ENCODE measurements at regions not wholly inside any gene's neighbourhood (a gene's known extent, or its start where the extent isn't known, plus 50 kb on each side); places are given as distances from the start of the nearest gene placed in this dataset.

GRCh38 chr3:118479376-118479775 is 555.3 kb downstream of the IGSF11 start:
- no peak for DNase-seq
- H3K27ac ChIP-seq = no peak overlapping the region
- H3K9me3 ChIP-seq = no peaks in the 10 kb centered on the region
- H3K36me3 ChIP-seq = no peaks in the 10 kb centered on the region
- TF ChIP-seq CTCF (IDR thresholded peaks at IDR 0.05) (no peak), POLR2A (IDR thresholded peaks at IDR 0.05) (no peak)
- H3K27me3 ChIP-seq = no peaks in the 10 kb centered on the region
- H3K4me3 ChIP-seq = no peak overlapping the region
- 77 to 91% methylated on average over 1 of the region's 1 CpG for WGBS, 2 donors
- H3K4me1 ChIP-seq = no peaks in the 10 kb centered on the region
- intact Hi-C loops (cut with DNase I) = no loop called here

GRCh38 chr3:118480101-118480860 is 554.4 kb downstream of the IGSF11 start:
- no peak overlapping the region for H3K4me3 ChIP-seq
- intact Hi-C loops (cut with DNase I) = no loop called here
- no peaks in the 10 kb centered on the region for H3K4me1 ChIP-seq
- no peaks in the 10 kb centered on the region for H3K36me3 ChIP-seq
- H3K27ac ChIP-seq = no peak overlapping the region
- no peaks in the 10 kb centered on the region for H3K9me3 ChIP-seq
- WGBS, 2 donors = 55 to 56% methylated on average over 4 of the region's 4 CpGs
- no peak for DNase-seq
- no peaks in the 10 kb centered on the region for H3K27me3 ChIP-seq
- TF ChIP-seq POLR2A (IDR thresholded peaks at IDR 0.05) (no peak), CTCF (IDR thresholded peaks at IDR 0.05) (no peak)

GRCh38 chr3:118485693-118486092 is 549.0 kb downstream of the IGSF11 start:
- H3K4me1 ChIP-seq = no peaks in the 10 kb centered on the region
- H3K27ac ChIP-seq = no peak overlapping the region
- WGBS, 2 donors = 55 to 71% methylated on average over 5 of the region's 5 CpGs
- H3K36me3 ChIP-seq = no peaks in the 10 kb centered on the region
- H3K4me3 ChIP-seq = no peak overlapping the region
- no peaks in the 10 kb centered on the region for H3K9me3 ChIP-seq
- intact Hi-C loops (cut with DNase I) = no loop called here
- no peak for DNase-seq
- no peaks in the 10 kb centered on the region for H3K27me3 ChIP-seq
- TF ChIP-seq POLR2A (IDR thresholded peaks at IDR 0.05) (no peak), CTCF (IDR thresholded peaks at IDR 0.05) (no peak)

GRCh38 chr3:118487734-118488133 is 546.9 kb downstream of the IGSF11 start:
- H3K4me1 ChIP-seq = no peaks in the 10 kb centered on the region
- intact Hi-C loops (cut with DNase I) = no loop called here
- no peak for DNase-seq
- TF ChIP-seq CTCF (IDR thresholded peaks at IDR 0.05) = no peak
- TF ChIP-seq POLR2A (IDR thresholded peaks at IDR 0.05) = no peak
- no peaks in the 10 kb centered on the region for H3K9me3 ChIP-seq
- WGBS, 2 donors = 60 to 76% methylated on average over 2 of the region's 2 CpGs
- no peaks in the 10 kb centered on the region for H3K27me3 ChIP-seq
- no peak overlapping the region for H3K27ac ChIP-seq
- H3K4me3 ChIP-seq = no peak overlapping the region
- H3K36me3 ChIP-seq = no peaks in the 10 kb centered on the region

GRCh38 chr3:118488732-118489131 is 545.9 kb downstream of the IGSF11 start:
- DNase-seq = no peak
- H3K9me3 ChIP-seq = no peaks in the 10 kb centered on the region
- H3K36me3 ChIP-seq = no peaks in the 10 kb centered on the region
- no peaks in the 10 kb centered on the region for H3K4me1 ChIP-seq
- intact Hi-C loops (cut with DNase I) = no loop called here
- no peak overlapping the region for H3K4me3 ChIP-seq
- no peaks in the 10 kb centered on the region for H3K27me3 ChIP-seq
- no peak for TF ChIP-seq CTCF (IDR thresholded peaks at IDR 0.05)
- no peak for TF ChIP-seq POLR2A (IDR thresholded peaks at IDR 0.05)
- no peak overlapping the region for H3K27ac ChIP-seq
- 30 to 38% methylated on average over 2 of the region's 3 CpGs for WGBS, 2 donors
